Endodermal cell (in vitro differentiated cells): ENCODE measurements at regions not wholly inside any gene's neighbourhood (a gene's known extent, or its start where the extent isn't known, plus 50 kb on each side); places are given as distances from the start of the nearest gene placed in this dataset.

Source experiments
- DNase-seq: peaks from one replicate; pipeline ENCODE4 v3.0.0-alpha.2; 2017
- H3K27ac ChIP-seq: 2 replicates; pipeline ENCODE4 v1.5.1; 2013; ENCODE audit warnings: mild to moderate bottlenecking, low read depth, low read length, moderate library complexity
- H3K27me3 ChIP-seq: 2 replicates; pipeline ENCODE4 v1.6.1; 2013; ENCODE audit warnings: mild to moderate bottlenecking, low read length, moderate library complexity; ENCODE audit not compliant: insufficient read depth, control insufficient read depth, poor library complexity, severe bottlenecking
- H3K36me3 ChIP-seq: 2 replicates; pipeline ENCODE4 v1.7.0; 2013; ENCODE audit warnings: mild to moderate bottlenecking, low read length, moderate library complexity; ENCODE audit not compliant: control insufficient read depth, insufficient read depth
- H3K4me1 ChIP-seq: one replicate; pipeline ENCODE4 v1.7.0; 2013; ENCODE audit warnings: low read length; ENCODE audit not compliant: control insufficient read depth, insufficient read depth
- H3K4me3 ChIP-seq: 2 replicates; pipeline ENCODE4 v1.5.1; 2013; ENCODE audit warnings: mild to moderate bottlenecking, low read length, moderate library complexity
- H3K9ac ChIP-seq: 2 replicates; pipeline ENCODE4 v1.6.1; 2013; ENCODE audit warnings: mild to moderate bottlenecking, low read length, moderate library complexity; ENCODE audit not compliant: poor library complexity, severe bottlenecking; ENCODE audit errors: extremely low read depth
- H3K9me3 ChIP-seq: 2 replicates; pipeline ENCODE4 v1.6.1; 2013; ENCODE audit warnings: mild to moderate bottlenecking, low read length, moderate library complexity; ENCODE audit not compliant: control insufficient read depth
- H3K27ac Mint-ChIP-seq: 2 replicates; pipeline ENCODE4 v1.8.0; 2020; ENCODE audit warnings: mixed read lengths
- H3K27me3 Mint-ChIP-seq: 2 replicates; pipeline ENCODE4 v1.8.0; 2021; ENCODE audit warnings: mild to moderate bottlenecking, mixed read lengths; ENCODE audit not compliant: insufficient read depth
- H3K36me3 Mint-ChIP-seq: 2 replicates; pipeline ENCODE4 v1.8.0; 2020; ENCODE audit warnings: low read depth, mixed read lengths
- H3K4me1 Mint-ChIP-seq: 2 replicates; pipeline ENCODE4 v1.8.0; 2020; ENCODE audit warnings: mixed read lengths
- H3K4me3 Mint-ChIP-seq: 2 replicates; pipeline ENCODE4 v1.8.0; 2020; ENCODE audit warnings: mild to moderate bottlenecking, moderate library complexity, mixed read lengths
- H3K9me3 Mint-ChIP-seq: 2 replicates; pipeline ENCODE4 v1.8.0; 2020; ENCODE audit warnings: mild to moderate bottlenecking, mixed read lengths
- CTCF ChIP-seq: fragments of 200-600 bp; sonication (generic); conservative IDR thresholded peaks from 2 replicates; pipeline ENCODE4 v1.5.0; 2021; ENCODE audit warnings: antibody characterized with exemption, mild to moderate bottlenecking
- WGBS, 2 experiments: methylation state at CpG; one replicate each; pipeline versions ENCODE4 v1.1.5 to v1.1.7; 2013; ENCODE audit warnings: missing lambda C conversion rate in 2 of 2, mixed read lengths in 1 of 2; ENCODE audit not compliant: insufficient coverage in 1 of 2, insufficient read length in 1 of 2; 5-methylcytosine and 5-hydroxymethylcytosine counted together

- H3K27me3 Mint-ChIP-seq, result no peaks in the 10 kb centered on the region
These were observed 417.8 kb downstream of the RPL10L start for GRCh38 chr14:46233786-46234185.

GRCh38 chr14:46230540-46230939, 421.0 kb downstream of the RPL10L start:
- Mint-ChIP-seq H3K9me3 (peaks cover 5% of the 10 kb centered on the region), H3K36me3 (no peaks in the 10 kb centered on the region), H3K4me1 (no peaks in the 10 kb centered on the region), H3K27ac (no peak overlapping the region), H3K4me3 (no peak overlapping the region), H3K27me3 (no peaks in the 10 kb centered on the region)
- no peak overlapping the region for H3K27ac ChIP-seq
- WGBS, 2 experiments, result 90 to 100% methylated on average over 2 of the region's 2 CpGs
- H3K4me3 ChIP-seq, result no peak overlapping the region
- H3K4me1 ChIP-seq, result no peaks in the 10 kb centered on the region
- no peaks in the 10 kb centered on the region for H3K36me3 ChIP-seq
- H3K9ac ChIP-seq, result no peak overlapping the region
- DNase-seq, result no peak
- no peak for TF ChIP-seq CTCF
- no peaks in the 10 kb centered on the region for H3K27me3 ChIP-seq
- no peaks in the 10 kb centered on the region for H3K9me3 ChIP-seq

More at GRCh38 chr14:46233786-46234185, 417.8 kb downstream of the RPL10L start:
- H3K9ac ChIP-seq, result no peak overlapping the region
- no peak overlapping the region for H3K27ac ChIP-seq
- no peak overlapping the region for H3K4me3 Mint-ChIP-seq
- no peak overlapping the region for H3K4me3 ChIP-seq
- H3K9me3 Mint-ChIP-seq, result peaks cover 2% of the 10 kb centered on the region
- no peaks in the 10 kb centered on the region for H3K36me3 Mint-ChIP-seq
- no peaks in the 10 kb centered on the region for H3K4me1 ChIP-seq
- no peak for TF ChIP-seq CTCF
- H3K27me3 ChIP-seq, result no peaks in the 10 kb centered on the region
- DNase-seq, result no peak
- no peaks in the 10 kb centered on the region for H3K36me3 ChIP-seq
- H3K27ac Mint-ChIP-seq, result no peak overlapping the region
- no peaks in the 10 kb centered on the region for H3K9me3 ChIP-seq
- H3K4me1 Mint-ChIP-seq, result no peaks in the 10 kb centered on the region
- 80 to 90% methylated on average over 2 of the region's 2 CpGs for WGBS, 2 experiments

GRCh38 chr14:46215801-46216200, 435.8 kb downstream of the RPL10L start:
- no peak for DNase-seq
- Histone ChIP-seq H3K9me3 (no peaks in the 10 kb centered on the region), H3K27me3 (no peaks in the 10 kb centered on the region), H3K4me1 (no peaks in the 10 kb centered on the region), H3K27ac (no peak overlapping the region), H3K9ac (no peak overlapping the region), H3K36me3 (no peaks in the 10 kb centered on the region), H3K4me3 (no peak overlapping the region)
- no peak for TF ChIP-seq CTCF
- Mint-ChIP-seq H3K9me3 (peaks cover 3% of the 10 kb centered on the region), H3K36me3 (no peaks in the 10 kb centered on the region), H3K27ac (no peak overlapping the region), H3K27me3 (no peaks in the 10 kb centered on the region), H3K4me1 (no peaks in the 10 kb centered on the region), H3K4me3 (no peak overlapping the region)
- WGBS, 2 experiments, result 60 to 92% methylated on average over 1 of the region's 1 CpG
